Hepatocyte (in vitro differentiated cells): ENCODE measurements at regions not wholly inside any gene's neighbourhood (a gene's known extent, or its start where the extent isn't known, plus 50 kb on each side); places are given as distances from the start of the nearest gene placed in this dataset.

Source experiments
- EZH2 ChIP-seq: fragments of 200-600 bp; sonication (generic); IDR thresholded peaks from 2 replicates; pipeline ENCODE4 v1.6.1; 2016; ENCODE audit warnings: antibody characterized with exemption, mild to moderate bottlenecking, borderline replicate concordance
- TF ChIP-seq, protein P1 (sequence below): fragments of 200-600 bp; sonication (generic); IDR thresholded peaks from 2 replicates; pipeline ENCODE4 v1.5.1; 2016; ENCODE audit warnings: antibody characterized with exemption, mild to moderate bottlenecking; ENCODE audit not compliant: poor library complexity

DNA sequence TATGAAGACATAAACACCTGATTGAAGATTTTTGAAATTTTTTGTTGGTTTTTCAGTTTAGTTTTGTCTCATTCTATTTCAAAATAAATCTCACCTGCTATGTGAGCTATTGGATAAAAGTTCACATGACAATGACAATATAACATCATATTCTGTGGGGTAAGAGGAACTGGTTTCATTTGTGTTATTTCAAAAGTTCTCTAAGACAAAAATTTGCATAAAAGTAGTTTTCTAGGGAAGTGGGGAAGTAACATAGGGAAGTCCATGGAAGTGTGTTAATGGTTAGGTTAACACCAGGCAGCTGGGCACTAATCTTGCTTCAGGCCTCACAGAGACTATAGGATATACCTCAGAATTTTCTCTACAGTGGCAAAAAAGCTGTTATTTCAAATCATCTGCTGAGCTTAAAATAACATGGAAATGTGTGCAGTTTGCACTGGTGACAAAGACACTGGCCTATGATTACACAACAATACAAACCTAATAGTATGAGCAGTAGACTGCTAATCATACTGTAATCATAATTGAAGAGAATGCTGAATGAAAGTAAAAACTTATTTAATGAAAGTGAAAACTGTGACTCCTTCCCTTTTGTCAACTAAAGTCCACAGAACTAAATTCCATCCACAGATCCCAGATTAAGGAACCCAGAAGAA is 710.6 kb upstream of the TMEM132C start:
- TF ChIP-seq EZH2: no peak
- TF ChIP-seq, protein P1, sequence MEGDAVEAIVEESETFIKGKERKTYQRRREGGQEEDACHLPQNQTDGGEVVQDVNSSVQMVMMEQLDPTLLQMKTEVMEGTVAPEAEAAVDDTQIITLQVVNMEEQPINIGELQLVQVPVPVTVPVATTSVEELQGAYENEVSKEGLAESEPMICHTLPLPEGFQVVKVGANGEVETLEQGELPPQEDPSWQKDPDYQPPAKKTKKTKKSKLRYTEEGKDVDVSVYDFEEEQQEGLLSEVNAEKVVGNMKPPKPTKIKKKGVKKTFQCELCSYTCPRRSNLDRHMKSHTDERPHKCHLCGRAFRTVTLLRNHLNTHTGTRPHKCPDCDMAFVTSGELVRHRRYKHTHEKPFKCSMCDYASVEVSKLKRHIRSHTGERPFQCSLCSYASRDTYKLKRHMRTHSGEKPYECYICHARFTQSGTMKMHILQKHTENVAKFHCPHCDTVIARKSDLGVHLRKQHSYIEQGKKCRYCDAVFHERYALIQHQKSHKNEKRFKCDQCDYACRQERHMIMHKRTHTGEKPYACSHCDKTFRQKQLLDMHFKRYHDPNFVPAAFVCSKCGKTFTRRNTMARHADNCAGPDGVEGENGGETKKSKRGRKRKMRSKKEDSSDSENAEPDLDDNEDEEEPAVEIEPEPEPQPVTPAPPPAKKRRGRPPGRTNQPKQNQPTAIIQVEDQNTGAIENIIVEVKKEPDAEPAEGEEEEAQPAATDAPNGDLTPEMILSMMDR: no peak
